ENCODE measurements at regions not wholly inside any gene's neighbourhood (a gene's known extent, or its start where the extent isn't known, plus 50 kb on each side); places are given as distances from the start of the nearest gene placed in this dataset.

DNA sequence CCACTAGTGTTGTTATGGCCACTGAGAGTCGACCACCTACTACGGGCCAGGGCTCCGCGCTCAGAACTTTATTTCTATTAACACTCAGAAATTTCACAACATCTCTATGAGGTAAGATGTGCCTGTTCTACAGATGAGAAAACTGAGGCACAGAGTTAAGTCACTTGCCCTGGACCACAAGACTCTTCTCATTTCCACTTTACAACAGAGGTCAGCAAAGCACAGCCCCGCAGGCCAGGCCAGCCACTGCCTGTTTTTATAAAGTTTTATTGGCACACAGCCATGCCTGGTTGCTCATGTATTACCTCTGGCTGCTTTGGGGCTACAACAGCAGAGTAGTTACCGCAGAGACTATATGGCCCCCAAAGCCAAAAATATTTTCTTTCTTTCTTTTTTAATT lies 503.6 kb downstream of the SHQ1 start:
- Histone ChIP-seq H3K9me2 (replicated peaks; ENCODE audit: insufficient read depth) (no peaks in the 10 kb centered on the region), H3K79me2 (no peaks in the 10 kb centered on the region), H3K4me1 (ENCODE audit: insufficient read depth) (peaks cover 20% of the 10 kb centered on the region), H3K9me3 (ENCODE audit: low read depth) (no peaks in the 10 kb centered on the region), H3K36me3 (replicated peaks; ENCODE audit: insufficient read depth, low read depth) (no peaks in the 10 kb centered on the region), H3K27me3 (no peaks in the 10 kb centered on the region), H3K27ac (no peak overlapping the region), H3K4me3 (no peak overlapping the region), H3K4me2 (no peak overlapping the region), H2AFZ (no peak overlapping the region), H4K20me1 (ENCODE audit: insufficient read depth, poor library complexity, severe bottlenecking) (no peaks in the 10 kb centered on the region)
- no peak for TF ChIP-seq EZH2 (IDR thresholded peaks at IDR 0.05; ENCODE audit: borderline replicate concordance)
- no peak for TF ChIP-seq EZH2phosphoT487 (IDR thresholded peaks at IDR 0.05; ENCODE audit: low read depth, severe bottlenecking, unreplicated experiment)
- TF ChIP-seq, protein P1, sequence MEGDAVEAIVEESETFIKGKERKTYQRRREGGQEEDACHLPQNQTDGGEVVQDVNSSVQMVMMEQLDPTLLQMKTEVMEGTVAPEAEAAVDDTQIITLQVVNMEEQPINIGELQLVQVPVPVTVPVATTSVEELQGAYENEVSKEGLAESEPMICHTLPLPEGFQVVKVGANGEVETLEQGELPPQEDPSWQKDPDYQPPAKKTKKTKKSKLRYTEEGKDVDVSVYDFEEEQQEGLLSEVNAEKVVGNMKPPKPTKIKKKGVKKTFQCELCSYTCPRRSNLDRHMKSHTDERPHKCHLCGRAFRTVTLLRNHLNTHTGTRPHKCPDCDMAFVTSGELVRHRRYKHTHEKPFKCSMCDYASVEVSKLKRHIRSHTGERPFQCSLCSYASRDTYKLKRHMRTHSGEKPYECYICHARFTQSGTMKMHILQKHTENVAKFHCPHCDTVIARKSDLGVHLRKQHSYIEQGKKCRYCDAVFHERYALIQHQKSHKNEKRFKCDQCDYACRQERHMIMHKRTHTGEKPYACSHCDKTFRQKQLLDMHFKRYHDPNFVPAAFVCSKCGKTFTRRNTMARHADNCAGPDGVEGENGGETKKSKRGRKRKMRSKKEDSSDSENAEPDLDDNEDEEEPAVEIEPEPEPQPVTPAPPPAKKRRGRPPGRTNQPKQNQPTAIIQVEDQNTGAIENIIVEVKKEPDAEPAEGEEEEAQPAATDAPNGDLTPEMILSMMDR (IDR thresholded peaks at IDR 0.05; ENCODE audit: poor library complexity): no peak
- WGBS (ENCODE audit: low lambda C conversion rate, missing lambda C conversion rate): 87% methylated on average over 6 of the region's 6 CpGs
- no peak for DNase-seq (ENCODE audit: low spot score)

DNA sequence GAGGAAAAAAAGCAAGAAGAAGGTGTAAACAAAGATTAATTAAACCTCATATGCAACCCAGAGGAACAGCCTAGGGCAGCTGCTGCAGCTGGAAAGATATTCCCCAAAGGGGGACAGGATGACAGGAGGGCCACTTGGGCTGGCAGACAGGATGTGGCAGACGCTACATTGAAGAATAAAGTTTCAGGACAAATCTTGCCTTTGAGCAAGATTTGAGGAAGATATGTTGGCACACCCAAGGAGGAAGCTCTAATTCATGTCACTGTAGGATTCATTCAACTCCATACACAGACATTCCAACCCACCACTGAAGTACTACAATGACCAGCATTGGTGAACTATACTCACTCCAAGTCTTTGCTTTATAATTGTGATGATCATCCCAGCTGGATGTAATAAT lies 504.0 kb downstream of the SHQ1 start:
- H3K27ac ChIP-seq: no peak overlapping the region
- H3K27me3 ChIP-seq: no peaks in the 10 kb centered on the region
- DNase-seq (ENCODE audit: low spot score): no peak
- H3K79me2 ChIP-seq: no peaks in the 10 kb centered on the region
- H3K4me3 ChIP-seq: no peak overlapping the region
- H3K9me3 ChIP-seq (ENCODE audit: low read depth): no peaks in the 10 kb centered on the region
- no peak overlapping the region for H3K4me2 ChIP-seq
- no peak overlapping the region for H2AFZ ChIP-seq
- peaks cover 24% of the 10 kb centered on the region for H3K4me1 ChIP-seq (ENCODE audit: insufficient read depth)
- no peaks in the 10 kb centered on the region for H3K36me3 ChIP-seq (replicated peaks; ENCODE audit: insufficient read depth, low read depth)
- TF ChIP-seq, protein P1 (IDR thresholded peaks at IDR 0.05; ENCODE audit: poor library complexity): no peak
- TF ChIP-seq EZH2 (IDR thresholded peaks at IDR 0.05; ENCODE audit: borderline replicate concordance) (no peak), EZH2phosphoT487 (IDR thresholded peaks at IDR 0.05; ENCODE audit: low read depth, severe bottlenecking, unreplicated experiment) (no peak)
- no peaks in the 10 kb centered on the region for H3K9me2 ChIP-seq (replicated peaks; ENCODE audit: insufficient read depth)
- WGBS (ENCODE audit: low lambda C conversion rate, missing lambda C conversion rate): 92% methylated on average over 1 of the region's 1 CpG
- H4K20me1 ChIP-seq (ENCODE audit: insufficient read depth, poor library complexity, severe bottlenecking): no peaks in the 10 kb centered on the region

DNA sequence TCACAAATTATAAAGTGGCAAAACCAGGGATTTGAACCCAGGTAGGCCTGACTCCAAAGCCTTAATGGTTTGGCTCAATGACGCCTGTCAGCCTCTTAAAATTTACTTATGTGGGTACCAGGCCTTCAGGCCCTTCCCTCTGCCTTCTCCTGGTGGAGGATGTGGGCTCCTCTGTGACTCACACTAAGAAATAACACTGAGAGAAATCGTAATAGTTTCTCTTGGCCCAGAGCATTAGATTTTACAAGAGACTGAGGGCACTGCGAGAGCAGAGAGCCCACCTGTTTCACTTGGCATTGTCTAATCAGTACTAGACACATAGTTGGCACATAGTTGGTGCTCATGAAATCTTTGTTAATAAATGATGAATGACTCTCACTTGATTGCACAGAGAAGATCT lies 505.2 kb downstream of the SHQ1 start:
- Histone ChIP-seq H3K4me1 (ENCODE audit: insufficient read depth) (peaks cover 24% of the 10 kb centered on the region), H3K9me2 (replicated peaks; ENCODE audit: insufficient read depth) (no peaks in the 10 kb centered on the region), H3K4me3 (no peak overlapping the region), H3K27me3 (no peaks in the 10 kb centered on the region), H3K27ac (no peak overlapping the region), H3K4me2 (no peak overlapping the region), H3K36me3 (replicated peaks; ENCODE audit: insufficient read depth, low read depth) (no peaks in the 10 kb centered on the region), H4K20me1 (ENCODE audit: insufficient read depth, poor library complexity, severe bottlenecking) (no peaks in the 10 kb centered on the region), H3K9me3 (ENCODE audit: low read depth) (no peaks in the 10 kb centered on the region), H3K79me2 (no peaks in the 10 kb centered on the region), H2AFZ (no peak overlapping the region)
- TF ChIP-seq, protein P1 (IDR thresholded peaks at IDR 0.05; ENCODE audit: poor library complexity): no peak
- TF ChIP-seq EZH2 (IDR thresholded peaks at IDR 0.05; ENCODE audit: borderline replicate concordance): no peak
- TF ChIP-seq EZH2phosphoT487 (IDR thresholded peaks at IDR 0.05; ENCODE audit: low read depth, severe bottlenecking, unreplicated experiment): no peak
- no peak for DNase-seq (ENCODE audit: low spot score)
- 70% methylated on average over 3 of the region's 3 CpGs for WGBS (ENCODE audit: low lambda C conversion rate, missing lambda C conversion rate)

- TF ChIP-seq EZH2phosphoT487 (IDR thresholded peaks at IDR 0.05; ENCODE audit: low read depth, severe bottlenecking, unreplicated experiment): no peak
- TF ChIP-seq EZH2 (IDR thresholded peaks at IDR 0.05; ENCODE audit: borderline replicate concordance): no peak
- TF ChIP-seq, protein P1 (IDR thresholded peaks at IDR 0.05; ENCODE audit: poor library complexity): no peak
- WGBS (ENCODE audit: low lambda C conversion rate, missing lambda C conversion rate): 92% methylated on average over 10 of the region's 10 CpGs
- H4K20me1 ChIP-seq (ENCODE audit: insufficient read depth, poor library complexity, severe bottlenecking): no peaks in the 10 kb centered on the region
- no peaks in the 10 kb centered on the region for H3K36me3 ChIP-seq (replicated peaks; ENCODE audit: insufficient read depth, low read depth)
- H3K4me3 ChIP-seq: no peak overlapping the region
- H3K9me3 ChIP-seq (ENCODE audit: low read depth): no peaks in the 10 kb centered on the region
- H3K27me3 ChIP-seq: no peaks in the 10 kb centered on the region
- no peak overlapping the region for H3K4me2 ChIP-seq
- no peaks in the 10 kb centered on the region for H3K79me2 ChIP-seq
- H3K9me2 ChIP-seq (replicated peaks; ENCODE audit: insufficient read depth): no peaks in the 10 kb centered on the region
- H3K27ac ChIP-seq: no peak overlapping the region
- H2AFZ ChIP-seq: no peak overlapping the region
- DNase-seq (ENCODE audit: low spot score): no peak
- H3K4me1 ChIP-seq (ENCODE audit: insufficient read depth): peaks cover 22% of the 10 kb centered on the region
Observed at GRCh38 chr3:72342450-72342849, 505.8 kb downstream of the SHQ1 start.

Measured in hepatocyte (in vitro differentiated cells).